NCI-H1417 (cell line): ENCODE measurements at regions not wholly inside any gene's neighbourhood (a gene's known extent, or its start where the extent isn't known, plus 50 kb on each side); places are given as distances from the start of the nearest gene placed in this dataset.

Experiments used
- DNase-seq, 3 experiments: peaks; one replicate each; lab custom pipeline; 2025; lab: John Stamatoyannopoulos, UW

- peak in 1 of 3 experiments; percentile 32 for DNase-seq
Measured at GRCh38 chr15:69626095-69627066, 173.8 kb downstream of the RPLP1 start.

- no peak for DNase-seq
Measured at GRCh38 chr15:69627548-69628158, 175.0 kb downstream of the RPLP1 start.

- DNase-seq, result peak in 1 of 3 experiments; percentile 84
Measured at GRCh38 chr15:69628256-69629093, 175.9 kb downstream of the RPLP1 start.

DNA sequence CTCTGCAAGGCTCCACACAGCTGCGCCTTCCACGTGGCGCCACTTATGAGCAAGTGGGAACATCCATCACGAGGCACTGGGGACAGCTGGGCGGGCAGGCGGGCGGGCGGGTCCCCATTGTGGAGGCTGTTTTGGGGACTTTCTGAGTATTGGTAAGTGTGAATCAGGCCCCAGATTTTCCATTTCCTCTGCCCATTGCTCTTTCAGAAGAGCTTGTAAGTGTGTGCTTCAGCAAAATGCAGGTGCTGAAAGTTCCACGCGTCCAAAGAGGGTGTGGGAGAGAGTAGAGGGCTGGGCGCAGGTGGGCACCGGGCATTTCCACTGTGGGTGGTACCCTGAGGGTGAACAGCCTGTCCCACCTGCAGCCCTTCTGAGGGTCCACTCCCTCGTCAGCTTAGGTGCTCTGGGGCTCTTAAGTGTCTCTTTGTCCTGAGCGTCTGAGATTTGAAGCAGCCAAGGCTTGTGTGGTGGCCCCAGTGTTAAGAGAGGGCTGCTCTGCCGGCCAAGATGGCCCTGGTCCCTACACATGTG is 177.1 kb downstream of the RPLP1 start:
- no peak for DNase-seq

- DNase-seq, result no peak
Measured at GRCh38 chr15:69631005-69631404, 178.4 kb downstream of the RPLP1 start.

- peak; percentile 56 to 89 (median 76) for DNase-seq
Measured at GRCh38 chr15:69631978-69632377, 179.4 kb downstream of the RPLP1 start.

- no peak for DNase-seq
Measured at GRCh38 chr15:69634860-69635259, 182.2 kb downstream of the RPLP1 start.

DNA sequence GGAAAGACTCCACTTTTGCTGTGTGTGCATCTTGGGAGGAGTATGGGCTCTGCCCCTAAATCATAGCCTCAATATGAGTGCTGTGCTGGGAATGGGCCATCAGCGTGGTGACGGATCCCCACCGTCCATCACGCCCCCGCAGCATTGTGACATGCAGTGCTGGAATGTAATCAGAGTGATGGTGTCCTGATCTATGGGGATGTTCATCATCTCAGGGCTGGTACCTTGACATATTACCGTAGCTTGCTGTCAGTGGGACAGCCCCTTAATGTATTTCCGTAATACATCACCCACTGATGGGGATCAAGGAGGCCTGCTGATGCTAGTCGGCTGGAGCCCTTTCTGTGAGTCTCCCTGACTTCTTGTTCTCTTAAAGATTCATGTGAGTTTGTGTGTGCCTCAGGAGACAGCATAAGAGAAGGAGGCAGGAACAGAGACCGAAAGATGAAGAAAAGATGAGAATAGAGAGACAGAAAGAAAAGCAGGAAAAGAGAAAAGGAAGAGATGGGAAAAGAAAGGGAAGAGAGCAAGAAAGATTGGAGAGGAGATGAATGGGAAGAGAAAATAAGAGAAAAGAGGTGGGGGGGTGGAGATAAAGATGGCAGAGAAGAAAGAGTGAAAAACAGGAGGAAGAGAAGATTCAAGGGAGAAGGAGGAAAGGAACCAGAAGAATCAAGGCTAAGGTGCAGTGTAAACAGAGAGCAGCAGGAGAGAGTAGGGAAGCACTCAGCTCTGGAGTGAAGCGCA is 183.7 kb downstream of the RPLP1 start:
- DNase-seq, result no peak

DNA sequence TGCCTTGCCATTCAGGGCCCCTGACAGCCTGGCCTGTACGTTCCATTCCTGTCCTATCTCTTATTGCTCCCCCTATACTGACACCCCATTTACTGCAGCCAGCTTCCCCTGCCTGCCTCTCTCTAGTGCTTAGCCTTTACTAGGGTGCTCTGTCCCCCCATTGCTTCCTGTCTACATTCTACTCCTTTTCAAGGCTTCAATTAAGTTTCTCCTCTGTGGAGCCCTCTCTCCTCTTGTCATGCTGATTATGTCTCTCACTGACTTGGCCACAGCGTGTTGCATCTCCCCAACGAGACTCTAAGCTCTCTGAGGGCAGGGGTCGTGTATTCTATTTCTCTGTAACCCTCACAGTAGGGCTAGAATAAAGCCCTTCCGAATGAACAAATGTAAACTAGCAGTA is 185.2 kb downstream of the RPLP1 start:
- no peak for DNase-seq

DNA sequence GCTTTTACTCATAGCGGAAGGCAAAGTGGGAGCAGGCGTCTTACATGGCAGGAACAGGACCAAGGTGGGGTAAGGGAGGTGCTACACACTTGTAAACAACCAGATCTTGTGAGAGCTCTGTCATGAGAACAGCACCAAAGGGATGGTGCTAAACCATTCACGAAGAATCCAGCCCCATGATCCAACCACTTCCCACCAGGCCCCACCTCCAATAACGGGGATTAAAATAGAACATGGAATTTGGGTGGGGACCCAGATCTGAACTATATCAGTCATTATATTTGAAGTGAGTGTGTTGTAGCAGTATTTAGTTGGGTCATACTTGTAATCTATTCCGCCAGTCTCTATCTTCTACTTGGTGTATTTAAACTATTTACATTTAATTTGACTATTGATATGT is 190.9 kb downstream of the RPLP1 start:
- no peak for DNase-seq

DNA sequence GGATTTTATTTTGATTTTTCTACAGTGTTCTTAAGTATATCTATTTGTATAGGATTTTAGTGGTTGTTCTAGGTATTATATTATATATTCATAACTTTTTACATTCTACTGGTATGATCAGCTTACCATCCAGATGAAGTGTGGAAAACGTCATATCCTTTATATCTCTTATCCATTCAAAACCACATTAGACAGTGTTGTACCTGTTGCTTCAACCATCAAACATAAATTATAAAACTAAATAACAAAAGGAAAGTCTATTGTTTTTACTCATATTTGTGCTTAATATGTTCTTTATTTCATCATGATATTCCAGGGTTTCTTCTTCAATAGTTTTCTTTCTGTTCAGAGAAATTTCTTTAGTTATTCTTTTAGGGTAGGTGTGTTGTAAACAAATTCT is 191.4 kb downstream of the RPLP1 start:
- DNase-seq, result no peak

DNA sequence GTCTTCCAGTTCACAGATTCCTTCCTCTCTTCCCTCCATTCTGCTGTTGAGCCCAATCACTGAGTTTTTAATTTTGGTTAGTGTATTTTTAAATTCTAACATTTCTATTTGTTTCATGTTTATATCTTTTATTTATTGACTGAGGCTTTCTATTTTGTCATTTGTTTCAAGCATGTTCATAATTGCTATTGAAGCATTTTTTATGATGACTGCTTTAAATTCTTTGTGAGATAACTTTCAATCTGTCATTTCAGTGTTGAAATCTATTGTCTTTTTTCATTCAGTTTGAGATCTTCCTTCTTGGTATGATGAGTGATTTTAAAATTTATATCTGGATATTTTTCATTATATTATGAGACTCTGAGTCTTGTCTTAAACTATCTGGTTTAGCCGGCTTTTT is 192.3 kb downstream of the RPLP1 start:
- no peak for DNase-seq

- DNase-seq, result no peak
Measured at GRCh38 chr15:69647142-69647513, 194.5 kb downstream of the RPLP1 start.

DNA sequence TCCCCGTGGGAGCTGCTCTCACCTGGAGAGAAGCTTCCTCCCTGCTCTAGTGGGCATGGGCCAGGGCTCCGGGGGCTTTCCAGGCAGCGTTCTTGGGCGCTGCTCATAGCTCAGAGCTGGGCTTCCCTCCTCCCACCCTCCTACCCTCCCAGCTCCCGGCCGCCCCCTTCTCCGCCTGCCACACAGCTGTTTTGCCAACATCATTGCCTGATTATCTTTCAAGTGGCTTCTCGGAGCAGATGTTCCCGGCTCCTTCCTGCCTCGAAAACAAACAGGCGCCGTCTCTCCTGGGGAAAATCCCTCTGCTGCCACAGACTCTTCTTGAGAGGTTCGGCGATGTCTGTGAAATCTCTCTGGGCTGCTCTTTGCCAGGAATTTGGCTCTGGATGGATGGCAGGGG is 195.6 kb downstream of the RPLP1 start:
- peak; percentile 67 to 86 (median 81) for DNase-seq

DNA sequence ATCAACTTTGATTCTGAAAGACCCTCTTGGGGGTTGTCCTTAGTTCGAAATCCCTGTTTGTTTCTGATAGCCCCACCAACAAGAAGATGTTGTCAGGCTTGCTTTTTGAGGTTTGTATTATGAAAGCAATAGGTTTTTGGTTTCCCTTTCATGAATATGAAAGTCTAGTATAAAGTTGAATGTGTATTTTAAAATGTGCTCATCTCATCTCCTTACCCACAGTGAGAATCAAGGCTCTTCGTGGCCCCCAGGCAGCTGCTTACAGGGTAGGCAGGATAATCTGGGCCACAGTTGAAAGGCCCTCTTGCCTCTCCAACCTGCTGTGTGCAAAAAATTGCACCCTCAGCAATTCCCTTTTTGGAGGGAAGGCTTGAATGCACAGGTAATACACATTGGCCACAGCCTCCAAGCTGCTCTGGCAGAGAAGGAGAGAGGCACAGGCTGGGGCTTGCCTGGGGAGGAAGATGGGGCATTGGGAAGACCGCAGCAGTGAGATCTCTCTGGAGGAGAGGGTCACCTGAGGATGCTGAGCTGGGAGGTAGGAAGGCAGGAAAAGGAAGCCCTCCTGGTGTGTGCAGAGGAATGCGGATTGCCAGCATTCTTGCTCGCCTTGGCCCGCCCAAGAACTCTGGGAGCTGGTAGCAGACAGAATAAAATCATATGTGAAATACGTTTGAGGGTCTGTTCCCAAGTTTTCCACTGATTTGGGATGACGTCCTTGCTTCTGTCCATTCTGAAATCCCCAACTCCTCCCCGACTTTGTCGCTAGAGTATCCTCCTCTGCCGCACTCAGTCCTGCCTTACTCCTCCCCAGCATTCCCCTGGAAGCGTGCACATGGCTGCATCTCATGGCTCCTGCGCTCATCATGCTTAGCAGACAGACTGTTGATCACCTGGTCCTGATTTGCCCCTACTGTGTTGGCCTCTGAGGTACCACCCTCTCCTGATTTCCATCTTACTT is 196.4 kb downstream of the RPLP1 start:
- peak in 2 of 3 experiments; percentile 38 to 57 for DNase-seq

DNA sequence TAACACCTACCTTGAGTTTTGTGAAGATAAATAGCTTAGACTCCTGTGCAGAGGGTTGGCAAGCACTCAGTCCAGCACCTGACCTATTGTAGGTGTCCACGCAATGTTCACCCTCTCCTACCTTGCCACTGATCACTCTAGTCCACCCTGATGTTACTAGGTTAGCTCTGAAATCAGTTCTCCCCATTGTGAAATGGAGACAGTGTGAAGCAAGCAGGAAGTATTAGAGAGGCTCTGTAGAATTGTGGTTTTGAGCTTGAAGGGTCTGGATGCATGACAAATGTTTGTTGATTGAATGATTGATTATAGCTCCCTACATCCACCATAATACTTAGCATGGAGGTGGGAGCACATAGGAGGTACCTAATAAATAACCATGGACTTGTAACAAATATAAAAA is 199.7 kb downstream of the RPLP1 start:
- no peak for DNase-seq

DNA sequence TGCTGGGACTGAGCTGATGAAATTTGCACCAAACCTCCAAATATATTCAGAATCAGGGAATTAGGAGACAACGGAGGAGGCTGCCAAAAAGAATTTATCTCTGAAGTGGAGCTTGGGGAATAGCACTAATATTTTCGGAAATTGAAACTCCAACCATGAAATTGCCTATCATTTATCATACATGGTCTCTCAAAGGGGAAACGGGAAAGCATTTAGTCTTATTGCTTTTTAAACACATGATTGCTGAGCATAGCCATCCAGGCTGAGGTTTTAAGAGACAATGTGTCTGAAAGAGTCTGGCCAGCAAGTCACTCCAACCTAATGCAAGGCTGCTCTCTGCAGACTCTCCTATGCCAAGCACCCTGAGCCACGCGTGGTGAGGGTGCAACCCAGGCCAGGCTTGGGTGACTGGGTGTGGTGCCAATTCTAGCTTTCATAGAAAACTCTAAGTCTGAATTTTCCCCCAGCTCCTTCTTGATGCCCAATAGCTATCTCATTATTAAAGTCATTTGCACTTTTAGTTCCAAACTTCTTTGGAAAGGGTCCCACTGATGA is 200.2 kb downstream of the RPLP1 start:
- DNase-seq, result no peak

DNA sequence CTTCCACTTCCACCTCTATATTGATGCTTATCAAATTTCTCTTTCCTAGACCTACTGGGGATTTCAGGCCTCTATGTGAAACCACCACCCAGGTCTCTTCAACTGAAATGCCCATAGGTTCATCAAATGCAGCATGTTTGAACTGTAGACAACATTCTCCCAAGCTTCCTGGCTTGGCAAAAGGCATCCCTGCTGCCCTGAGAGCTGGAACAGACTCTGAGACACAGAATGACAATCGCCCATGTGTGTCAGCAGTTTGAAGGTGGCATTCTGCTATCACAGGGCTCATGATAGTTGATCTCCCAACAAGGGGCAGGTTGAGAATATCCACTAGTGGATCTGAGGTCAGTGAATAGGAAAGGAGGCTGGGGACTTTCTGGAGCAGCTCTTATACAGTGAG is 200.7 kb downstream of the RPLP1 start:
- DNase-seq, result no peak

- DNase-seq, result no peak
Measured at GRCh38 chr15:69653846-69654245, 201.2 kb downstream of the RPLP1 start.
